H1 (cell line): ENCODE measurements at regions not wholly inside any gene's neighbourhood (a gene's known extent, or its start where the extent isn't known, plus 50 kb on each side); places are given as distances from the start of the nearest gene placed in this dataset.

ENCODE experiments used
- CTCF ChIA-PET: fragments of 300-600 bp; sonication (Branson Sonifier 250); formaldehyde crosslinking; loops from one replicate; lab custom pipeline; 2021; ENCODE audit not compliant: partially characterized antibody; lab: Charles Lee
- POLR2A ChIA-PET: fragments of 300-600 bp; sonication (Branson Sonifier 250); formaldehyde crosslinking; loops from one replicate; lab custom pipeline; 2021; ENCODE audit warnings: inconsistent platforms; ENCODE audit not compliant: partially characterized antibody; lab: Charles Lee
- DNase-seq, 2 experiments: peaks; one replicate each; pipeline versions ENCODE4 v3.0.0 to v3.0.0-alpha.2; 2010 to 2022; ENCODE audit warnings: low spot score in 2 of 2, low read depth in 1 of 2, mixed read lengths in 1 of 2
- FAIRE-seq: peaks from 2 replicates; lab custom pipeline; 2011; peaks lifted over from hg19 to GRCh38; lab: Jason Lieb, UNC
- H2AFZ ChIP-seq: 2 replicates; pipeline ENCODE4 v1.8.1; 2012; ENCODE audit warnings: low read length, inconsistent platforms
- H2AK5ac ChIP-seq: 2 replicates; pipeline ENCODE4 v1.6.1; 2013; ENCODE audit warnings: low read depth, low read length
- H2BK120ac ChIP-seq: replicated peaks from 2 replicates; pipeline ENCODE3; 2013; ENCODE audit warnings: low read depth, low read length, inconsistent platforms
- H2BK12ac ChIP-seq: 2 replicates; pipeline ENCODE4 v1.6.1; 2013; ENCODE audit warnings: low read depth, low read length
- H2BK15ac ChIP-seq: 2 replicates; pipeline ENCODE4 v1.6.1; 2013; ENCODE audit warnings: low read length
- H2BK20ac ChIP-seq: 2 replicates; pipeline ENCODE4 v1.6.1; 2013; ENCODE audit warnings: low read length
- H2BK5ac ChIP-seq: 2 replicates; pipeline ENCODE4 v1.6.1; 2013; ENCODE audit warnings: low read depth, low read length
- H3K14ac ChIP-seq: 2 replicates; pipeline ENCODE4 v1.6.1; 2013; ENCODE audit warnings: inconsistent platforms; ENCODE audit not compliant: insufficient read length
- H3K18ac ChIP-seq: 2 replicates; pipeline ENCODE4 v1.6.1; 2013; ENCODE audit warnings: low read length; ENCODE audit errors: extremely low read depth
- H3K23ac ChIP-seq: 2 replicates; pipeline ENCODE4 v1.6.1; 2013; ENCODE audit warnings: inconsistent platforms; ENCODE audit not compliant: insufficient read length
- H3K23me2 ChIP-seq: 2 replicates; pipeline ENCODE4 v1.6.1; 2013; ENCODE audit warnings: low read depth, low read length
- H3K27ac ChIP-seq: 2 replicates; pipeline ENCODE4 v1.6.1; 2011; ENCODE audit warnings: low read depth, low read length, inconsistent platforms
- H3K27me3 ChIP-seq, 4 experiments: replicated peaks in 1 of 4; 1 replicate in 1 of 4; 2 replicates in 3 of 4; pipeline versions ENCODE4 v1.6.1 to v1.8.1; 2011 to 2013; ENCODE audit warnings: low read length in 3 of 4, mild to moderate bottlenecking in 3 of 4, inconsistent platforms in 2 of 4, mixed read lengths in 2 of 4, moderate library complexity in 1 of 4; ENCODE audit not compliant: control insufficient read depth in 3 of 4, insufficient read depth in 3 of 4; ENCODE audit errors: extremely low read depth in 1 of 4
- H3K36me3 ChIP-seq, 4 experiments: 2 replicates each; pipeline versions ENCODE4 v1.6.1 to v1.8.1; 2011 to 2013; ENCODE audit warnings: mild to moderate bottlenecking in 4 of 4, low read length in 3 of 4, moderate library complexity in 2 of 4, control low read depth in 1 of 4, inconsistent platforms in 1 of 4; ENCODE audit not compliant: insufficient read depth in 4 of 4, control insufficient read depth in 2 of 4
- H3K4ac ChIP-seq: replicated peaks from 2 replicates; pipeline ENCODE3; 2013; ENCODE audit warnings: low read length, low read depth, mixed read lengths, inconsistent platforms; ENCODE audit not compliant: insufficient read length
- H3K4me1 ChIP-seq, 4 experiments: replicated peaks in 1 of 4; 1 replicate in 1 of 4; 2 replicates in 3 of 4; pipeline versions ENCODE4 v1.6.1 to v1.8.1; 2011 to 2013; ENCODE audit warnings: low read length in 3 of 4, inconsistent platforms in 2 of 4, mixed read lengths in 1 of 4; ENCODE audit not compliant: insufficient read depth in 4 of 4, control insufficient read depth in 3 of 4
- H3K4me2 ChIP-seq, 2 experiments: 2 replicates each; pipeline versions ENCODE4 v1.6.1 to v1.8.1; 2011 to 2013; ENCODE audit warnings: low read depth in 2 of 2, low read length in 2 of 2, control low read depth in 1 of 2, inconsistent platforms in 1 of 2, mild to moderate bottlenecking in 1 of 2; ENCODE audit not compliant: insufficient read depth in 1 of 2
- H3K4me3 ChIP-seq, 4 experiments: fragments of 200-600, 300-600 bp in 1 of 4; sonication (generic), shearing (Covaris generic), sonication (Bioruptor Twin) in 1 of 4; 2 replicates each; pipeline versions ENCODE4 v1.5.1 to v1.8.1; 2011 to 2016; ENCODE audit warnings: low read length in 4 of 4, low read depth in 3 of 4, control low read depth in 2 of 4, inconsistent platforms in 2 of 4, mild to moderate bottlenecking in 2 of 4, mixed read lengths in 1 of 4, moderate library complexity in 1 of 4; ENCODE audit not compliant: insufficient read depth in 2 of 4; ENCODE audit errors: extremely low read depth in 1 of 4
- H3K56ac ChIP-seq: replicated peaks from 2 replicates; pipeline ENCODE3; 2013; ENCODE audit warnings: low read depth, mild to moderate bottlenecking, mixed read lengths, low read length, inconsistent platforms; ENCODE audit not compliant: insufficient read length
- H3K79me1 ChIP-seq: 2 replicates; pipeline ENCODE4 v1.6.1; 2013; ENCODE audit warnings: low read depth, low read length, control low read depth
- H3K79me2 ChIP-seq, 2 experiments: 2 replicates each; pipeline versions ENCODE4 v1.6.1 to v1.8.1; 2012 to 2013; ENCODE audit warnings: low read length in 2 of 2, mild to moderate bottlenecking in 2 of 2, inconsistent platforms in 1 of 2; ENCODE audit not compliant: insufficient read depth in 2 of 2, control insufficient read depth in 1 of 2
- H3K9ac ChIP-seq, 4 experiments: replicated peaks in 1 of 4; 1 replicate in 1 of 4; 2 replicates in 3 of 4; pipeline versions ENCODE4 v1.6.1 to v1.8.1; 2011 to 2013; ENCODE audit warnings: low read depth in 3 of 4, low read length in 3 of 4, control low read depth in 2 of 4, mild to moderate bottlenecking in 2 of 4, moderate library complexity in 2 of 4, inconsistent platforms in 1 of 4; ENCODE audit errors: extremely low read depth in 1 of 4
- H3K9me3 ChIP-seq, 2 experiments: 2 replicates each; pipeline versions ENCODE4 v1.6.1 to v1.8.1; 2012 to 2013; ENCODE audit warnings: mild to moderate bottlenecking in 2 of 2, moderate library complexity in 2 of 2, control low read depth in 1 of 2, inconsistent platforms in 1 of 2, low read depth in 1 of 2, low read length in 1 of 2, mixed read lengths in 1 of 2; ENCODE audit not compliant: insufficient read depth in 2 of 2
- H4K20me1 ChIP-seq, 2 experiments: replicated peaks in 1 of 2; 2 replicates each; pipeline versions ENCODE3 to v1.8.1; 2011 to 2013; ENCODE audit warnings: inconsistent platforms in 2 of 2, low read length in 2 of 2, mild to moderate bottlenecking in 1 of 2; ENCODE audit not compliant: insufficient read depth in 2 of 2, control insufficient read depth in 1 of 2
- H4K5ac ChIP-seq: 2 replicates; pipeline ENCODE4 v1.6.1; 2013; ENCODE audit warnings: low read length, low read depth, mixed read lengths, inconsistent platforms; ENCODE audit not compliant: insufficient read length
- H4K8ac ChIP-seq: 2 replicates; pipeline ENCODE4 v1.8.0; 2013; ENCODE audit warnings: mild to moderate bottlenecking, moderate library complexity, low read length, inconsistent platforms; ENCODE audit not compliant: insufficient read depth; ENCODE audit errors: extremely low read depth
- H4K91ac ChIP-seq: replicated peaks from 2 replicates; pipeline ENCODE3; 2013; ENCODE audit warnings: low read length, mixed read lengths, inconsistent platforms; ENCODE audit not compliant: insufficient read length
- BRCA1 ChIP-seq: IDR thresholded peaks from 2 replicates; pipeline ENCODE4 v1.6.1; 2012; ENCODE audit warnings: low read depth, low read length, improper control_type of control experiment
- CEBPB ChIP-seq: IDR thresholded peaks from 2 replicates; pipeline ENCODE4 v1.6.1; 2012; ENCODE audit warnings: low read depth, low read length
- EZH2 ChIP-seq: fragments of 200-600 bp; sonication (generic); IDR thresholded peaks from 2 replicates; pipeline ENCODE4 v1.7.1; 2012; ENCODE audit warnings: low read depth, mild to moderate bottlenecking, moderate library complexity, low read length, inconsistent platforms; ENCODE audit not compliant: severe bottlenecking
- GTF2F1 ChIP-seq: IDR thresholded peaks from 2 replicates; pipeline ENCODE4 v1.6.1; 2012; ENCODE audit warnings: low read depth, low read length, improper control_type of control experiment, borderline replicate concordance
- HDAC6 ChIP-seq: IDR thresholded peaks from one replicate; pipeline ENCODE4 v1.7.1; 2012; ENCODE audit warnings: low read depth, mild to moderate bottlenecking, inconsistent platforms, low read length, moderate library complexity
- KDM4A ChIP-seq: IDR thresholded peaks from one replicate; pipeline ENCODE4 v1.7.1; 2012; ENCODE audit warnings: low read depth, mild to moderate bottlenecking, moderate library complexity, low read length, inconsistent platforms; ENCODE audit not compliant: severe bottlenecking
- MAFK ChIP-seq: IDR thresholded peaks from 2 replicates; pipeline ENCODE4 v1.6.1; 2012; ENCODE audit warnings: low read depth, mild to moderate bottlenecking, improper control_type of control experiment, low read length
- PHF8 ChIP-seq: fragments of 200-600 bp; sonication (generic); conservative IDR thresholded peaks from 2 replicates; pipeline ENCODE4 v1.7.1; 2012; ENCODE audit warnings: low read depth, mild to moderate bottlenecking, inconsistent platforms, low read length, moderate library complexity
- RNF2 ChIP-seq: fragments of 200-900, 300-1000 bp; sonication (generic); IDR thresholded peaks from 2 replicates; pipeline ENCODE4 v1.7.1; 2016; ENCODE audit warnings: borderline replicate concordance, low read depth, mild to moderate bottlenecking, antibody characterized with exemption, low read length; ENCODE audit not compliant: poor library complexity, severe bottlenecking; ENCODE audit errors: missing control alignments
- SAP30 ChIP-seq: fragments of 300-600 bp; sonication (generic); IDR thresholded peaks from 2 replicates; pipeline ENCODE4 v1.7.1; 2012; ENCODE audit warnings: low read length, moderate library complexity, mild to moderate bottlenecking, inconsistent platforms; ENCODE audit not compliant: insufficient read depth, insufficient replicate concordance
- TCF12 ChIP-seq: IDR thresholded peaks from 2 replicates; pipeline ENCODE4 v1.6.1; 2011; ENCODE audit warnings: low read depth, mild to moderate bottlenecking, low read length
- YY1 ChIP-seq: IDR thresholded peaks from 2 replicates; pipeline ENCODE4 v1.6.1; 2011; ENCODE audit warnings: low read depth, mild to moderate bottlenecking, low read length
- WGBS, 2 experiments: shearing (Covaris generic) in 1 of 2; methylation state at CpG; one replicate each; pipeline versions ENCODE4 v1.1.6 to v1.1.7; 2013 to 2015; ENCODE audit warnings: low lambda C conversion rate in 2 of 2, mixed read lengths in 2 of 2, inconsistent platforms in 1 of 2, low coverage in 1 of 2, missing lambda C conversion rate in 1 of 2; ENCODE audit not compliant: insufficient replicate concordance in 2 of 2, insufficient coverage in 1 of 2, insufficient read length in 1 of 2; ENCODE audit errors: extremely low coverage in 1 of 2, missing lambda C conversion rate in 1 of 2; 5-methylcytosine and 5-hydroxymethylcytosine counted together

DNA sequence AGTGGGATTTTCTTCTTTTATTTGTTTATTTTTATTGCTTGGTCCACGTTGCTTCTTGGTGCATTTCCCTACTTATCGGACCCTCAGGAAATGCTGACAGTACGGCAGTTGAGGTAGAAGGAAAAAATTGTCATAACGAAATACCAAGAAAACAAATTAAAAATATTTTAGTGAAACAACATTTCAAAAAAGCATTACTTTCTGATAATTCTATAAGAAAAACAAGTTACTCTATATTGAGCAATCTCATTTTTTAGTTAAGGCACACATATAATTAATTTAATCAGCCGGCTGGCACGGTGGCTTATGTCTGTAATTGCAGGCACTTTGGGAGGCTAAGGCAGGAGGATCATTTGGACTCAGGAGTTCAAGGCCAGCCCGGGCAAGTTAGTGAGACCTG lies 102.1 kb downstream of the SH3YL1 start:
- WGBS, 2 experiments: 92% methylated on average over 7 of the region's 7 CpGs; no CpG with 5 or more reads in 1 of the 2 experiments
- no peak overlapping the region for H2BK5ac ChIP-seq
- no peaks in the 10 kb centered on the region for H3K79me2 ChIP-seq
- no peak overlapping the region for H3K56ac ChIP-seq
- H3K14ac ChIP-seq: no peak overlapping the region
- H3K27me3 ChIP-seq: no peaks in the 10 kb centered on the region
- H4K91ac ChIP-seq: no peak overlapping the region
- H2BK12ac ChIP-seq: no peak overlapping the region
- no peaks in the 10 kb centered on the region for H3K36me3 ChIP-seq
- H3K9me3 ChIP-seq: no peaks in the 10 kb centered on the region
- no peak overlapping the region for H3K27ac ChIP-seq
- no peaks in the 10 kb centered on the region for H3K79me1 ChIP-seq
- FAIRE-seq (no peak), DNase-seq (no peak)
- H3K23ac ChIP-seq: no peak overlapping the region
- no peak overlapping the region for H3K4me2 ChIP-seq
- ChIA-PET POLR2A (no interaction called here), CTCF (interaction anchor here (0.7 kb wide), 1 partner anchor 126 kb away, joined by 3 read pairs; no protein-coding TSS in a partner anchor)
- H4K8ac ChIP-seq: no peak overlapping the region
- no peak overlapping the region for H3K4ac ChIP-seq
- H3K4me3 ChIP-seq: no peak overlapping the region
- H2AFZ ChIP-seq: no peak overlapping the region
- H2BK15ac ChIP-seq: no peak overlapping the region
- H2BK20ac ChIP-seq: no peak overlapping the region
- no peak overlapping the region for H3K9ac ChIP-seq
- no peaks in the 10 kb centered on the region for H3K23me2 ChIP-seq
- no peak overlapping the region for H4K5ac ChIP-seq
- H2AK5ac ChIP-seq: no peak overlapping the region
- no peak overlapping the region for H3K18ac ChIP-seq
- H2BK120ac ChIP-seq: no peak overlapping the region
- H3K4me1 ChIP-seq: no peaks in the 10 kb centered on the region
- no peaks in the 10 kb centered on the region for H4K20me1 ChIP-seq
- TF ChIP-seq RNF2: no peak
- no peak for TF ChIP-seq PHF8
- TF ChIP-seq BRCA1: no peak
- TF ChIP-seq MAFK: no peak
- no peak for TF ChIP-seq SAP30
- TF ChIP-seq CEBPB: no peak
- no peak for TF ChIP-seq TCF12
- TF ChIP-seq EZH2: no peak
- TF ChIP-seq GTF2F1: no peak
- no peak for TF ChIP-seq KDM4A
- no peak for TF ChIP-seq HDAC6
- TF ChIP-seq YY1: no peak
